Lung microvascular endothelial cell (primary cell): ENCODE measurements at regions not wholly inside any gene's neighbourhood (a gene's known extent, or its start where the extent isn't known, plus 50 kb on each side); places are given as distances from the start of the nearest gene placed in this dataset.
"Not testable (repeated sequence)": the region's sequence is repeated elsewhere in the genome, so short reads cannot be mapped to it uniquely, and the experiment has no call there.

ENCODE experiments used
- DNase-seq, 2 donors: peaks; one replicate each; pipeline versions ENCODE4 v3.0.0 to v3.0.0-alpha.2; 2010; ENCODE audit warnings: low read depth in 2 of 2

GRCh38 chr19:31445406-31445805 lies 96.2 kb upstream of the TSHZ3 start:
- no peak for DNase-seq

DNA sequence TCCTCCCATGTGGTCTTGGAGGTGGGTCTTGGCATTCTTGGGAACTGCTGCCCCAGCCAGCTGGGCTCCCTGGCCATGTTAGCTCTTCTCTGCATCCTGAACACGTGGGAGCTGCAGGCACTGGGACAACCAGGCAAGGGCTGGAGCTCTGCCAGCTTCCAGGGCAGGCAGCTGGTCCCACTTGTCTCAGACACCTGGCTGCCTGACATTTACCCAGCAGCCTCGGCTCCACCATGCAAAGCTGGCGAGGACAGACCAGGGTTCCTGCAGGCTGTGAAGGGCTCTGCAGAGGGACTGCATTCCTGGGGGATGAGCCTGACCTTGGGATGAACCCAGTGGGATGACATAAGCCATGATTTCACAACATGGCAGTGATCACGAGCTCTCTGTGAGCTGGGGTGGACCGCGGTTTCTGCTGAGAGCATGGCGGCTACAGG lies 99.0 kb upstream of the TSHZ3 start:
- no peak for DNase-seq

DNA sequence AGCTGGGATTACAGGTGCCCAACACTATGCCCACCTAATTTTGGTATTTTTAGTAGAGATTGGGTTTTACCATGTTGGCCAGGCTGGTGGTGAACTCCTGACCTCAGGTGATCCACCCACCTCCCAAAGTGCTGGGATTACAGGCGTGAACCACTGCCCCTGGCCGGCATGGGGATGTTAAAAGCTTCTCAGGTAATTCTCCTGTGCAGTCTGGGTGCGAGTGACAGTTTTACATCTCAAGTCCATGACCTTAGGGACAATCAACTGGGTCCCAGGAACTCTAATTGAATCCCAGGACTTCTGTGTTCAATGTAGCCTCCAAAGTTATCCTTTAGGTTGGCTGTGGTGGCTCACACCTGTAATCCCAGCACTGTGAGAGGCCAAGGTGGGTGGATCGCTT lies 100.1 kb upstream of the TSHZ3 start:
- no peak for DNase-seq

DNA sequence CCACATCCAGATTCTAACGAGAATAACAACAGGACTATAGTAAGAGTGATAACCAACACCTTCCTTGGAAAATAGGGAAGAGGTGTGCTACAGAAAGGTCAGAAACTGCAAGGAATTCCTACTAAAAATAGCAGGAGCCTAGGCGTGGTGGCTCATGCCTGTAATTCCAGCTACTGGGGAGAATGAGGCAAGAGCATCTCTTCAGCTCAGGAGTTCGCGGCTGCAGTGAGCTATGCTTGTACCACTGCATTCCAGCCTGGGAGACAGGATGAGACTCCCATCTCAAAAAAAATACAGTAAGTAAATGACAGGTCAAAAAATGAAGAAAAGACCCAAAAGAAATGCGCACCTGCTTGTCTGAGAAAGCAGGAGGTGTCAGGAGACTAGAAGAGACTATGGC lies 101.5 kb upstream of the TSHZ3 start:
- DNase-seq, result no peak

GRCh38 chr19:31451686-31452330 lies 102.6 kb upstream of the TSHZ3 start:
- DNase-seq, result no peak

DNA sequence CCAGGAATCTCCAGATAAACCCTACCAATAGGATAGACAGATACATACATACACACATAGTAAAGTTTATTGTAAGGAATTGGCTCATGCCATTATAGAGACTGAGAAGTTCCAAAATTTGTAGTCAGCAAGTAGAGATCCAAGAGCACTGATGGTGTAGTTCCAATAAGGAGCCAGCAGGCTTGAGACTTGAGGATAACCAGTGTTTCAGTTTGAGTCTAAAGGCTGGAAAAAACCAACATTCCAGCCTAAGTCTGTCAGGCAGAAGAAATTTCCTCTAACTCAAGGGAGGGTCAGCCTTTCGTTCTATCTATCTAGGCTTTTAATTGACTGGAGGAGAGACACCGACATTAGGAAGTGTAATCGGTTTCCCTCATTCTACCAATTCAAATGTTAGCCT lies 110.2 kb upstream of the TSHZ3 start:
- DNase-seq, result no peak

GRCh38 chr19:31461814-31462539 lies 112.7 kb upstream of the TSHZ3 start:
- no peak for DNase-seq

- DNase-seq, result no peak
Measured at GRCh38 chr19:31470229-31470939, 121.1 kb upstream of the TSHZ3 start.

GRCh38 chr19:31470952-31471351 lies 121.7 kb upstream of the TSHZ3 start:
- DNase-seq, result no peak

DNA sequence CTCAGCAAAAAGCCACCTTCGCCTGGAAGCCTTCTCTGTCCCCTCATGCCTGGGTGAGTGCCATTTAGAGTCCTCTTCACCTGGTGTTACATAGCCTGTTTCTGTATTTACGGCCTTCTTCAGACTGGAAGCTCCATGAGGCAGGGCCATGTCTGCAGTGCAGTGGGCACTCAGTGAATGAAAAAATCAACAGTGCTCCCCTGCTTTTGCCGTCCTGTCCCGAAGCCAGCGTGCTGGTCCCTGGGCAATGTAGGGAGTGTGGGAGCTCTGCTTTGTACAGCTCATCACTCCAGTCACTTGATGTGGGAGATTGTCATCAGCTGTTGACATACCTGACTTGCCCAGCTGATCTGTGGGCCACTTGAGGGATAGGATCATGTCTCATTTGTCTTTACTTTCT lies 129.0 kb upstream of the TSHZ3 start:
- DNase-seq, result no peak

GRCh38 chr19:31483226-31483857 lies 134.1 kb upstream of the TSHZ3 start:
- DNase-seq, result no peak

GRCh38 chr19:31484858-31485410 lies 135.7 kb upstream of the TSHZ3 start:
- DNase-seq, result not testable (repeated sequence)

- DNase-seq, result no peak
Measured at GRCh38 chr19:31485472-31485871, 136.2 kb upstream of the TSHZ3 start.

DNA sequence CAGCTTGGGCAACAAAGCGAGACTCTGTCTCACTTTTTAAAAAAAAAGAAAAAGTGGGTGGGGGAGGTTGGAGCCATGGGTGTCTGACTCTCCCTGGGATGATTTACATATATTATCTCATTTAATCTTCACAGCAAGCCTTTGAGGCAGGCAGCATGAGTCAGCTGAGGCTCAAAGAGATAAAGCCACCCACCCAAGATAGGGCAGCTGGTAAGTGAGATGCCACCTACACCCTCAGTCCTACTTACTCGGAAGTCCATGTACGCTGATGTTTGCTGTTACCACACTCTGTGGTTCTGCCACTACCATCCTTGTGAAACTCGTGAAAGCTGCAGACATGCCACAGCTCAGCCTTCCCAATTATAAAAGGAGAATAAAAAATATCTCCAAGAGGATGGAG lies 142.0 kb upstream of the TSHZ3 start:
- no peak for DNase-seq

- no peak for DNase-seq
Measured at GRCh38 chr19:31492050-31492449, 142.8 kb upstream of the TSHZ3 start.

- no peak for DNase-seq
Measured at GRCh38 chr19:31496076-31496475, 146.8 kb upstream of the TSHZ3 start.

DNA sequence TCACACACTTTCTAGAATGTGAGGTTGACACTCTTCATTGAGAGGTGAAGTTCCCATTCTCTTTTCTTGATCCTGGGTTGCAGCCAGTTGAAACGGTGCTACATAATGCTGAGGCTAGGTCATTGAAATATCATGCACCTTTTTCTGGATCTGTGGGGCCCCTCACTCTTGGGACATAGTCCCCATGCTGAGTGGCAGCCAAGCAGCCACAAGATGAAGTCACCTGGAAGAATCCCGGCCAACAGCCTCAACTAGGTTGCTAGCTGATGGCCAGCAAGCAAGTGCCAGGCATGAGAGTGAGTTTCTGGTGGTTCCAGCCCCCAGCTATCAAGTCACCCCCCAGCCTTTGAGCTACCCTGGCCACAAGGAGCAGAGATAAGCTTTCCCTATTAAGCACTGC lies 148.5 kb upstream of the TSHZ3 start:
- no peak for DNase-seq

DNA sequence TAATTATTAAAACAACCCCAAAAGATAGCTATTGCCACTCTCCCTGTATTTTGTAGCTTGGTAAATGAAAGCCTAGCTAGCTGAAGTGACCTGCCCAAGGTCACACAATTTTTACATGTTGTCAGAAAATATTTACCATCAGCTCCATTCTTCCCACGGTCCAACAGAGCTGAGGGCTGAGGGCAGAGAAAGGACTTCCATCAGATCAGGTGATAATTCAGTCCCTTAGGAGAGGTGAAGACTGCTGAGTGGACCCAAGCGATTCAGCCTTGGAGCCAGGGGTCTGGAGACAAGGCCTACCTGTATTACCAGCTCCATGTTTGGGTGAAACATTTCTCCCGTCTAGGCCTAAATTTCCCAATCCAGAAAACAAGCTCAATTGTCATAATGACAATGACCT lies 149.5 kb upstream of the TSHZ3 start:
- no peak for DNase-seq

DNA sequence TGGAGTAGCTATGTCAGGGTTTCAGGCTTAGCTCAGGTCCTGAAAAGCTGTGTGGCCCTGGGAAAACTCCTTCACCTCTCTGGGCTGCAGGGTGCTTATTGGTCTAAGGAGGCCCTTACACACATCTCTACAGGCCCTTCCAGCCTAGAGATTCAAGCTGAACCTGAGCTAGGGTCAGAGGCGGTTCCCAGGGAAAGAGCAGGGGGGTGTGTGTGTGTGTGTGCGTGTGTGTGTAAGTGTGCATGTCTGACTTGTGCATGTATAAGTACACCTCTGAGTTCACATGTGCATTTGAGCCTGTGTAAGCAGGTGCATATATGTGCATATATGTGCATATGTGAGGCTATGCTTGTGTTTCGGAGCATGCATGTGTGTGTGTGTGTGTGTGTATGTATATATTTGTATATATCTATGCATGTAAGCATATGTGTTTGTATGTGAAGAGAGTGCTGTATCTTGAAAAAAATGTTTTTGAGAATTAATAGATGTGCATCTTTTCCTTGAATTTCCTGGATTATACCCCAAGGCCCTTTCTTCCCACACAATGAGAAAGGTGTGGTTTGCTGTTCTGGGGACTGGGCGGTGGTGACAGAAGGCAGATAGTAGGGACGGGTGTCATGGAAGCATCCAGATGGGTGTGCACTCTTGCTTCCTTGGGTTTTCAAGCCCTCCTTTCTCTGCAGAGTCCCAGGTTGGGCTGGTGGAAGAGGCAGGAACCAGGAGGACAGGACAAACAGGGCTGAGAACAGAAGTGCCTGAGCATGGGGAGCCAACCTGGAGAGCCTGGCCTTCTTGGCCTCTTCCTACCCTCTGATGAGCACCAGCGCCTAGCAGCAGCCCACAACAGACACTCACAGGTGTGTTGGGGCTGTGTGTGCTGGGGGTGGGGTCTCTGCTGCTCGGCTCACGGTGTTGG lies 150.3 kb upstream of the TSHZ3 start:
- no peak for DNase-seq

DNA sequence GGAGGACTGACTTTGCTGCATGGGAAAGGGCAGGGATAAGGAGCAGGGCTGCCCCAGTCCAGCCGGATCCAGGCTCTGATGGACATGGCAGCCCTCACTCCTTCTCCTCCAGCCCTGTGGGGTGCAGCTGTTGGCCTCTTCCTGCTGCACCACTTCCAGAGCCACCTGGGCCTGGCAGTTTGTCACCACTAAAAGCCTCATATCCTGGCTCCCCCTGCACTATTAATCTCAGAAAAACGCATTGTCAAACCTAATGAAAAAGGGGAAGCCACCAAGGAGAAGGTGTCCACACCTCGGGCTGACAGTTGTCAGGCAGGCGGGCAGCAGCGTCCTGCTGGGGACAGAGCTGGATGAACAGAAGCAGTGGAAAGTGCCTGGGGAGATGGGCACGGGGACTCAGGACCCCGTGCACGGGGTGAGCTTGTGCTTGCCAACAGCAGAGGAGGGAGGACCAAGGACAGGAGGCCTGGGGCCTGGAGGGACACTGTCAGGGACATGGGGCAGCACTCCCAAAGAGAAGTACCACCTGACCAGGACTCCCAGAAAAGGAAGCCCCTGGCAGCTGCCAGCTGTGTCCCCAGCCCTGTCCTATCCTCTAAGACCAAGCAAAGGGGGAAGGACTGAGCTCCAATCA lies 151.1 kb upstream of the TSHZ3 start:
- DNase-seq, result no peak
